GM19395 (cell line): ENCODE measurements at regions not wholly inside any gene's neighbourhood (a gene's known extent, or its start where the extent isn't known, plus 50 kb on each side); places are given as distances from the start of the nearest gene placed in this dataset.
A peak's percentile ranks its signal among the peaks of the same experiment; 100 is the strongest.

Experiments
- ATAC-seq: cut with Tn5 transposase; IDR thresholded peaks from one replicate; pipeline ENCODE4 v1.9.1; 2021; ENCODE audit warnings: mild to moderate bottlenecking, moderate library complexity; ENCODE audit not compliant: unreplicated experiment

DNA sequence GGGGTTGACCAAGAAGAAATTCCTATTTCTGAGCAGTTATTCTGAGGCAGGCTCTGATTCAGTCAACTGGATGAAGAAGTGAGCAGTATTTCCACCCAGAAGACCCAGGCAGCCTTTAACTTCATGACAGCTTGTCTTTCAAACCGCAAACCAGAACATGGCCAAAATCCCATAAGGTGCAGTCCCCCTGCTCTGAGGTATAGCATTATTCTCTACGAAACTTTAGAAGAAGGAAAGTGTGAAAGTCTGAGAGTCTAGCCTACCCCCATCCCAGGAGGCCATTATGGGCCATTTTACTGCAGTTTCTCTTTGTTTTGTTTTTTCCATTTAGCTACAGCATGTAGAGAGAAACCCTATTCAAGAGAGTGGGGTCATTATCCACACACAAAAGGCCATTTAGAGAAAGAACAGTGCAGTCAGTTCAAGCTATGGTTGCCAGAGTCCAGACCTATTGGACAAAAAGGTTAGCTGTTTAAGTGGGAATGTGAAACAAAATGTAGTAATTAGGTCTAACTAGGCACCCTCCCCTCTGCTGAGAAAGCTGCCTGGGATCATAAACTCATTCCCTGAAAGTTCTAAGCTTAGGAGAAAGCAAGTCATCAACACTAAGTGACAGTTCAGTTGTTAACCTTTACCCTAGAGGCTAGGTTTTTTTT lies 52.1 kb upstream of the RASGEF1B start:
- peak; percentile 93 for ATAC-seq

DNA sequence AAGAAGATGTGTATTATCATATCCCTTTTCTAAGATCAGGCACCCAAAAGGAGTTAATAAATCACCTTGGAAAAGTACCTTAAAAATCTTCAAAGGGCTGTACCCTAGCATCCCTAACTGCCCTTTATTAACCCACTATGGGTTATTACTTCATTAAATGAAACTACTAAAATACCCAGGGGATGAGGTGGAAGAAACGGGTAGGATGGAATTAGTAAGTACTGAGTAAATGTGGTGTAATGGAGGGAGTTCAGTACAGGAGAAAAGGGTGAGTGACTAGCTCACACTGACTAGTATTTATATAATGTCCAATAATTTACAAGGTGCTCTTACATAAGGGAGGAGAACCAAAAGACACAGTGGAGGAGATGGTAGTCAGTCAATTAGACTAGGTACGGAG lies 51.0 kb upstream of the RASGEF1B start:
- ATAC-seq, result no peak

DNA sequence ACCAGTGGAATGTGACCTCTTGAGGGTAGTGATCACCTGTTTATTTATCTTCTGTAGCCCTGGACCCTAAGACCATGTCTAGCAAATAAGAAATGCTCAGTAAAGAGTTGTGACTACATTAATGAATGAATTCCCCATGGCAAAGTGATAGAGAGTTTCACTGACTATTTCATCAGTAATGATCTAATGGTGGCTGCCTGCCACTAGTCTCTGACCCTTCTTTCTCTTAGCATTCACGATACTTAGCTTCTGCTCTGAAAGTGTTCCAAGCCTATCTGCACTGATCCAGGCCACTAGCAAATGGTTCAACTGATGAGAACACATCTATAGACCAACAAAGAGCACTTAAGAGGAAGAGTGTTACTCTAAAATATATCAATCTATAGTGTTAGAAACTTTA lies 50.0 kb upstream of the RASGEF1B start:
- no peak for ATAC-seq
